WTC11 (cell line): ENCODE measurements at regions not wholly inside any gene's neighbourhood (a gene's known extent, or its start where the extent isn't known, plus 50 kb on each side); places are given as distances from the start of the nearest gene placed in this dataset.

Source experiments
- ATAC-seq: fragments of 200-7000 bp; cut with Tn5 transposase; 2 replicates; pipeline ENCODE4 v1.10.0; 2021; ENCODE audit warnings: mild to moderate bottlenecking, moderate library complexity
- CTCF ChIA-PET: fragments of 300-600 bp; sonication (Branson Sonifier 250); formaldehyde crosslinking; loops from one replicate; lab custom pipeline; 2021; ENCODE audit warnings: antibody characterized with exemption; lab: Charles Lee
- POLR2A ChIA-PET: fragments of 350-600 bp; sonication (Branson Sonifier 250); formaldehyde crosslinking; loops from one replicate; lab custom pipeline; 2021; ENCODE audit warnings: antibody characterized with exemption; lab: Charles Lee
- DNase-seq: peaks from one replicate; pipeline ENCODE4 v3.0.0; 2021; ENCODE audit warnings: low spot score
- H3K27ac Mint-ChIP-seq: 2 replicates; pipeline ENCODE4 v1.8.0; 2021; ENCODE audit warnings: mixed read lengths
- H3K27me3 Mint-ChIP-seq: 2 replicates; pipeline ENCODE4 v1.8.0; 2021; ENCODE audit warnings: low read depth, mild to moderate bottlenecking, moderate library complexity, mixed read lengths
- H3K36me3 Mint-ChIP-seq: 2 replicates; pipeline ENCODE4 v1.8.0; 2021; ENCODE audit warnings: mixed read lengths
- H3K4me1 Mint-ChIP-seq: 2 replicates; pipeline ENCODE4 v1.8.0; 2022; ENCODE audit warnings: mixed read lengths
- H3K4me3 Mint-ChIP-seq: 2 replicates; pipeline ENCODE4 v1.8.0; 2021; ENCODE audit warnings: mild to moderate bottlenecking, moderate library complexity, mixed read lengths
- H3K9me3 Mint-ChIP-seq: 2 replicates; pipeline ENCODE4 v1.8.0; 2021; ENCODE audit warnings: mixed read lengths
- CREM ChIP-seq: sonication (generic); formaldehyde crosslinking; IDR thresholded peaks from 2 replicates; pipeline ENCODE4 v1.8.1; 2022; ENCODE audit warnings: mild to moderate bottlenecking, missing genetic modification reagents, moderate library complexity
- ELF4 ChIP-seq: sonication (generic); formaldehyde crosslinking; IDR thresholded peaks from 2 replicates; pipeline ENCODE4 v1.8.1; 2022; ENCODE audit warnings: low read depth, mild to moderate bottlenecking, moderate library complexity, missing genetic modification reagents
- EMX1 ChIP-seq: fragments of 250-450 bp; sonication (Bioruptor Pico); IDR thresholded peaks from 2 replicates; pipeline ENCODE4 v1.8.0; 2021; ENCODE audit warnings: mild to moderate bottlenecking
- ETV6 ChIP-seq: sonication (generic); formaldehyde crosslinking; IDR thresholded peaks from 2 replicates; pipeline ENCODE4 v1.8.1; 2022; ENCODE audit warnings: mild to moderate bottlenecking, missing genetic modification reagents
- FOXP1 ChIP-seq: sonication (generic); formaldehyde crosslinking; IDR thresholded peaks from 2 replicates; pipeline ENCODE4 v1.8.0; 2022; ENCODE audit warnings: missing genetic modification reagents, mild to moderate bottlenecking, moderate library complexity, borderline replicate concordance
- GTF2I ChIP-seq: fragments of 250-450 bp; sonication (Bioruptor Pico); conservative IDR thresholded peaks from 2 replicates; pipeline ENCODE4 v1.4.0; 2021; ENCODE audit warnings: mild to moderate bottlenecking
- MYBL2 ChIP-seq: sonication (generic); formaldehyde crosslinking; IDR thresholded peaks from 2 replicates; pipeline ENCODE4 v1.8.1; 2023; ENCODE audit warnings: mild to moderate bottlenecking, moderate library complexity, missing genetic modification reagents
- NFE2L1 ChIP-seq: sonication (generic); formaldehyde crosslinking; IDR thresholded peaks from 2 replicates; pipeline ENCODE4 v1.8.1; 2023; ENCODE audit warnings: missing genetic modification reagents
- RELA ChIP-seq: sonication (generic); formaldehyde crosslinking; IDR thresholded peaks from 2 replicates; pipeline ENCODE4 v1.8.1; 2022; ENCODE audit warnings: missing genetic modification reagents, mild to moderate bottlenecking, borderline replicate concordance
- ZNF219 ChIP-seq: sonication (generic); formaldehyde crosslinking; IDR thresholded peaks from 2 replicates; pipeline ENCODE4 v1.8.0; 2023; ENCODE audit warnings: missing genetic modification reagents, mild to moderate bottlenecking, borderline replicate concordance
- ZNF423 ChIP-seq: fragments of 250-450 bp; sonication (Bioruptor Pico); IDR thresholded peaks from 2 replicates; pipeline ENCODE4 v2.1.2; 2022; ENCODE audit warnings: mild to moderate bottlenecking, moderate library complexity
- TF ChIP-seq, protein P1 (sequence below): sonication (generic); formaldehyde crosslinking; IDR thresholded peaks from 2 replicates; pipeline ENCODE4 v1.8.0; 2023; ENCODE audit warnings: missing genetic modification reagents, mild to moderate bottlenecking, borderline replicate concordance
- TF ChIP-seq, protein P2 (sequence below): sonication (generic); formaldehyde crosslinking; IDR thresholded peaks from 2 replicates; pipeline ENCODE4 v1.8.1; 2022; ENCODE audit warnings: mild to moderate bottlenecking, moderate library complexity, missing genetic modification reagents
- TF ChIP-seq, protein P3 (sequence below): fragments of 250-450 bp; sonication (Bioruptor Pico); IDR thresholded peaks from 2 replicates; pipeline ENCODE4 v1.9.0; 2021; ENCODE audit warnings: mild to moderate bottlenecking
- TF ChIP-seq, protein P4 (sequence below): fragments of 250-450 bp; sonication (Bioruptor Pico); conservative IDR thresholded peaks from 2 replicates; pipeline ENCODE4 v1.9.0; 2021; ENCODE audit warnings: mild to moderate bottlenecking
- TF ChIP-seq, protein P5 (sequence below): sonication (generic); formaldehyde crosslinking; IDR thresholded peaks from 2 replicates; pipeline ENCODE4 v1.8.0; 2022; ENCODE audit warnings: mild to moderate bottlenecking, missing genetic modification reagents
- TF ChIP-seq, protein P6 (sequence below): sonication (generic); formaldehyde crosslinking; IDR thresholded peaks from 2 replicates; pipeline ENCODE4 v1.8.1; 2023; ENCODE audit warnings: mild to moderate bottlenecking, missing genetic modification reagents

DNA sequence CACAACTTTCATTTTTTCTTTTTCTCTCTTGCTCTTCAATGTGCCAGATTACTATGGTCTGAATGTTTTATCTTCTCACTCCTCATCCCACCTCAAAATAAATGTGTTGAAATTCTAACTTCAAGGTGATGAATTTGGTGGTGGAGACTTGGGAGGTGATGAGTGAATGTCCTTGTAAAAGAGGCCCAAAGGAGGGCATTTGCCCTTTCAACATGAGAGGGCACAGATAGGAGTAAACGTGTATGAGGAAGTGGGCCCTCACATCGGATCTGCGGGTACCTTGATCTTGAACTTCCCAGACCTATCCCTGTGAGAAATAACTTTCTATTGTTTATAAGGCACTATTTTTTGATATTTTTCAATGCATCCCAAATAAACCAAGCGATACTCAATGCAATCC is 412.3 kb upstream of the ADGRL2 start:
- Mint-ChIP-seq H3K27me3 (no peaks in the 10 kb centered on the region), H3K36me3 (no peaks in the 10 kb centered on the region), H3K4me1 (0 out of 2 replicates have a peak, but pooled peaks cover 2% of the 10 kb centered on the region), H3K9me3 (0 out of 2 replicates have a peak, but pooled peaks cover 3% of the 10 kb centered on the region), H3K27ac (no peak overlapping the region), H3K4me3 (no peak overlapping the region)
- ChIA-PET CTCF (no interaction called here), POLR2A (no interaction called here)
- no peak for TF ChIP-seq ELF4 (CRISPR knock-in tag)
- DNase-seq: no peak
- ATAC-seq: no peak

DNA sequence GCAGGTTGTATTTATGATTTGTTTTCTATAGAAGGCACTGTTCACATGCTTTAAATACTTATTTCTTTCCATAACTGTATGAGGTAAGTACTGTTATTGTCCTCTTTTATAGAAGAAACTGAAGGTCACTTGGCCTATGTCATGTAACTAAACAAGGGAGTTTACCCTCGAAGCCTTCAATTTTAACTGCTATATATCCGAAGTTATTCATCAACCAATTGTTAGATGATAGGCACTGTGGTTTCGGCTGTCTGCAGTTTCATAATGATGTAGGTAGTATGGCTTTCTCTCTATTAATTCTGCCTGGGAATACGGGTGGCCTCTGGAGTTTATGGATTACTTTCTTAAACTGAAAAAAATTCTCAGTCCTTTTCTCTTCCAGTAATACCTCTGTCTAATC is 413.3 kb upstream of the ADGRL2 start:
- Mint-ChIP-seq H3K4me3 (no peak overlapping the region), H3K9me3 (0 out of 2 replicates have a peak, but pooled peaks cover 3% of the 10 kb centered on the region), H3K36me3 (no peaks in the 10 kb centered on the region), H3K27me3 (no peaks in the 10 kb centered on the region), H3K4me1 (peaks cover 4% of the 10 kb centered on the region; the same call in 1 of the 2 replicates), H3K27ac (no peak overlapping the region)
- TF ChIP-seq ZNF423: no peak
- TF ChIP-seq, protein P1, sequence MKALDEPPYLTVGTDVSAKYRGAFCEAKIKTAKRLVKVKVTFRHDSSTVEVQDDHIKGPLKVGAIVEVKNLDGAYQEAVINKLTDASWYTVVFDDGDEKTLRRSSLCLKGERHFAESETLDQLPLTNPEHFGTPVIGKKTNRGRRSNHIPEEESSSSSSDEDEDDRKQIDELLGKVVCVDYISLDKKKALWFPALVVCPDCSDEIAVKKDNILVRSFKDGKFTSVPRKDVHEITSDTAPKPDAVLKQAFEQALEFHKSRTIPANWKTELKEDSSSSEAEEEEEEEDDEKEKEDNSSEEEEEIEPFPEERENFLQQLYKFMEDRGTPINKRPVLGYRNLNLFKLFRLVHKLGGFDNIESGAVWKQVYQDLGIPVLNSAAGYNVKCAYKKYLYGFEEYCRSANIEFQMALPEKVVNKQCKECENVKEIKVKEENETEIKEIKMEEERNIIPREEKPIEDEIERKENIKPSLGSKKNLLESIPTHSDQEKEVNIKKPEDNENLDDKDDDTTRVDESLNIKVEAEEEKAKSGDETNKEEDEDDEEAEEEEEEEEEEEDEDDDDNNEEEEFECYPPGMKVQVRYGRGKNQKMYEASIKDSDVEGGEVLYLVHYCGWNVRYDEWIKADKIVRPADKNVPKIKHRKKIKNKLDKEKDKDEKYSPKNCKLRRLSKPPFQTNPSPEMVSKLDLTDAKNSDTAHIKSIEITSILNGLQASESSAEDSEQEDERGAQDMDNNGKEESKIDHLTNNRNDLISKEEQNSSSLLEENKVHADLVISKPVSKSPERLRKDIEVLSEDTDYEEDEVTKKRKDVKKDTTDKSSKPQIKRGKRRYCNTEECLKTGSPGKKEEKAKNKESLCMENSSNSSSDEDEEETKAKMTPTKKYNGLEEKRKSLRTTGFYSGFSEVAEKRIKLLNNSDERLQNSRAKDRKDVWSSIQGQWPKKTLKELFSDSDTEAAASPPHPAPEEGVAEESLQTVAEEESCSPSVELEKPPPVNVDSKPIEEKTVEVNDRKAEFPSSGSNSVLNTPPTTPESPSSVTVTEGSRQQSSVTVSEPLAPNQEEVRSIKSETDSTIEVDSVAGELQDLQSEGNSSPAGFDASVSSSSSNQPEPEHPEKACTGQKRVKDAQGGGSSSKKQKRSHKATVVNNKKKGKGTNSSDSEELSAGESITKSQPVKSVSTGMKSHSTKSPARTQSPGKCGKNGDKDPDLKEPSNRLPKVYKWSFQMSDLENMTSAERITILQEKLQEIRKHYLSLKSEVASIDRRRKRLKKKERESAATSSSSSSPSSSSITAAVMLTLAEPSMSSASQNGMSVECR (CRISPR knock-in tag): no peak
- no peak for TF ChIP-seq NFE2L1 (CRISPR knock-in tag)
- TF ChIP-seq, protein P2, sequence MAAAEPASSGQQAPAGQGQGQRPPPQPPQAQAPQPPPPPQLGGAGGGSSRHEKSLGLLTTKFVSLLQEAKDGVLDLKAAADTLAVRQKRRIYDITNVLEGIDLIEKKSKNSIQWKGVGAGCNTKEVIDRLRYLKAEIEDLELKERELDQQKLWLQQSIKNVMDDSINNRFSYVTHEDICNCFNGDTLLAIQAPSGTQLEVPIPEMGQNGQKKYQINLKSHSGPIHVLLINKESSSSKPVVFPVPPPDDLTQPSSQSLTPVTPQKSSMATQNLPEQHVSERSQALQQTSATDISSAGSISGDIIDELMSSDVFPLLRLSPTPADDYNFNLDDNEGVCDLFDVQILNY (CRISPR knock-in tag): no peak
- TF ChIP-seq ELF4 (CRISPR knock-in tag): no peak
- TF ChIP-seq FOXP1 (CRISPR knock-in tag): no peak
- TF ChIP-seq, protein P3, sequence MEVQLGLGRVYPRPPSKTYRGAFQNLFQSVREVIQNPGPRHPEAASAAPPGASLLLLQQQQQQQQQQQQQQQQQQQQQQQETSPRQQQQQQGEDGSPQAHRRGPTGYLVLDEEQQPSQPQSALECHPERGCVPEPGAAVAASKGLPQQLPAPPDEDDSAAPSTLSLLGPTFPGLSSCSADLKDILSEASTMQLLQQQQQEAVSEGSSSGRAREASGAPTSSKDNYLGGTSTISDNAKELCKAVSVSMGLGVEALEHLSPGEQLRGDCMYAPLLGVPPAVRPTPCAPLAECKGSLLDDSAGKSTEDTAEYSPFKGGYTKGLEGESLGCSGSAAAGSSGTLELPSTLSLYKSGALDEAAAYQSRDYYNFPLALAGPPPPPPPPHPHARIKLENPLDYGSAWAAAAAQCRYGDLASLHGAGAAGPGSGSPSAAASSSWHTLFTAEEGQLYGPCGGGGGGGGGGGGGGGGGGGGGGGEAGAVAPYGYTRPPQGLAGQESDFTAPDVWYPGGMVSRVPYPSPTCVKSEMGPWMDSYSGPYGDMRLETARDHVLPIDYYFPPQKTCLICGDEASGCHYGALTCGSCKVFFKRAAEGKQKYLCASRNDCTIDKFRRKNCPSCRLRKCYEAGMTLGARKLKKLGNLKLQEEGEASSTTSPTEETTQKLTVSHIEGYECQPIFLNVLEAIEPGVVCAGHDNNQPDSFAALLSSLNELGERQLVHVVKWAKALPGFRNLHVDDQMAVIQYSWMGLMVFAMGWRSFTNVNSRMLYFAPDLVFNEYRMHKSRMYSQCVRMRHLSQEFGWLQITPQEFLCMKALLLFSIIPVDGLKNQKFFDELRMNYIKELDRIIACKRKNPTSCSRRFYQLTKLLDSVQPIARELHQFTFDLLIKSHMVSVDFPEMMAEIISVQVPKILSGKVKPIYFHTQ (CRISPR knock-in tag): no peak
- TF ChIP-seq, protein P4, sequence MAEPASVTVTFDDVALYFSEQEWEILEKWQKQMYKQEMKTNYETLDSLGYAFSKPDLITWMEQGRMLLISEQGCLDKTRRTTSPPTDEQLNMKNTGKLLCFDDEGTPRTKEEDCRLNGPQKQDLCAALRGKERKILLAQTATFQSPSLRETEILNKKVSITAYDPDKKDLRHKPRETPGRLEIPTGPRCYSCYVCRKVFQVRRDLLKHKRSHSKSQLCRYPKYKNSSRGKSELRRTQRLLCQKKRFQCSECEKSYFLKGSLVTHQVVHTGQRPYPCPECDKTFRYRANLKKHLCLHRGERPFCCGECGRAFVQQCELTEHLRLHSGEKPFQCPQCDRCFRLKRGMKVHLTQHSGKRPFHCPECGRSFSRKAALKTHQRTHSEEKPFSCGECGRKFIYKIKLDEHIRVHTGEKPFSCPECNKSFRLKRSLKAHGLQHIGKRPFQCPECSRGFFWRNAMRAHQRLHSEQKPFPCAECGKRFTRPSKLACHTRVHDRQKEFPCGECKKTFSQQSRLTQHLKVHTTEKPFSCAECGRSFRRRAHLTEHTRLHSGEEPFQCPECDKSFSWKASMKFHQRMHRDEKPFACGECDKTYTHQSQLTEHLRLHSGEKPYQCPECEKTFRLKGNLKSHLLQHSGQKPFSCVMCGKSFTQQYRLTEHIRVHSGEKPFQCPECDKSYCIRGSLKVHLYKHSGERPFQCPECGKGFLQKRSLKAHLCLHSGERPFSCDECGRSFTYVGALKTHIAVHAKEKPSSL (CRISPR knock-in tag): no peak
- TF ChIP-seq, protein P5, sequence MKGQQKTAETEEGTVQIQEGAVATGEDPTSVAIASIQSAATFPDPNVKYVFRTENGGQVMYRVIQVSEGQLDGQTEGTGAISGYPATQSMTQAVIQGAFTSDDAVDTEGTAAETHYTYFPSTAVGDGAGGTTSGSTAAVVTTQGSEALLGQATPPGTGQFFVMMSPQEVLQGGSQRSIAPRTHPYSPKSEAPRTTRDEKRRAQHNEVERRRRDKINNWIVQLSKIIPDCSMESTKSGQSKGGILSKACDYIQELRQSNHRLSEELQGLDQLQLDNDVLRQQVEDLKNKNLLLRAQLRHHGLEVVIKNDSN (CRISPR knock-in tag): no peak
- no peak for TF ChIP-seq MYBL2 (CRISPR knock-in tag)
- TF ChIP-seq, protein P6, sequence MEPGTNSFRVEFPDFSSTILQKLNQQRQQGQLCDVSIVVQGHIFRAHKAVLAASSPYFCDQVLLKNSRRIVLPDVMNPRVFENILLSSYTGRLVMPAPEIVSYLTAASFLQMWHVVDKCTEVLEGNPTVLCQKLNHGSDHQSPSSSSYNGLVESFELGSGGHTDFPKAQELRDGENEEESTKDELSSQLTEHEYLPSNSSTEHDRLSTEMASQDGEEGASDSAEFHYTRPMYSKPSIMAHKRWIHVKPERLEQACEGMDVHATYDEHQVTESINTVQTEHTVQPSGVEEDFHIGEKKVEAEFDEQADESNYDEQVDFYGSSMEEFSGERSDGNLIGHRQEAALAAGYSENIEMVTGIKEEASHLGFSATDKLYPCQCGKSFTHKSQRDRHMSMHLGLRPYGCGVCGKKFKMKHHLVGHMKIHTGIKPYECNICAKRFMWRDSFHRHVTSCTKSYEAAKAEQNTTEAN (CRISPR knock-in tag): no peak
- no peak for TF ChIP-seq GTF2I
- TF ChIP-seq ZNF219 (CRISPR knock-in tag): no peak
- TF ChIP-seq EMX1 (CRISPR knock-in tag): no peak
- no peak for TF ChIP-seq ETV6 (CRISPR knock-in tag)
- no peak for TF ChIP-seq RELA (CRISPR knock-in tag)
- no peak for TF ChIP-seq CREM (CRISPR knock-in tag)
- ATAC-seq (no peak), DNase-seq (no peak)
- ChIA-PET POLR2A (no interaction called here), CTCF (no interaction called here)
